ENCODE measurements at regions not wholly inside any gene's neighbourhood (a gene's known extent, or its start where the extent isn't known, plus 50 kb on each side); places are given as distances from the start of the nearest gene placed in this dataset.

DNA sequence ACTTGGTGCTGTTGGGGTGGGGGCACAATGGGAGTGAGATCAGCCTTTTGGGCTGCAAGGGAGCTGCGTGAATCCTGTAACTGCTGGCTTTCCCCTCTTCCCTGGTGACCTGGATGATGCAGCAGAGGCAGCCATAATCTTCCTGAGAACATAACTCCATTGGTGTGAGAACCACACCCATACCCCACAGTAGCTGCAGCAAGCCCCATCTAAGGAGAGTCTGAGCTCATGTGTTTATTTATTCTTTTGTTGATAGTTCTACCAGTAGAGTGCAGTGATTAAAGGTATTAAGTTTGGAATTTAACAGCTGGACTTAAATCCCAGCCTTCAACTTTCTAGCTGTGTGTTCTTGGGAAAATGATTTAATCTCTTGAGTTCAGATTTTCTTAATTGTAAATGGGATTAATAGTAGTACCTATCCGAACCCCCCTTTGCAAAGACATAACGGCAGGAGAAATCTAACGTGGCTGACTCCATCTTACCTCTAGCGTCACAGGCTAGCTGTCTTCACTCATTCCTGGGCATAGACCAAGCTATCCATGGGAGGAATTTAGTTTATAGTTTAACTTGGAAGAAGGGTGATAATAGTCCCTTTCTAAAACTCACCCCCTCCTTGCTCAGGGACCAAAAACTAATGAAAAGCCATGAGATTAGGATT lies 385.0 kb upstream of the DDI1 start:
- DNase-seq (ENCODE audit: low read depth), result no peak
- H3K4me3 ChIP-seq (ENCODE audit: low read depth, low read length), result no peak overlapping the region
- TF ChIP-seq, protein P1, sequence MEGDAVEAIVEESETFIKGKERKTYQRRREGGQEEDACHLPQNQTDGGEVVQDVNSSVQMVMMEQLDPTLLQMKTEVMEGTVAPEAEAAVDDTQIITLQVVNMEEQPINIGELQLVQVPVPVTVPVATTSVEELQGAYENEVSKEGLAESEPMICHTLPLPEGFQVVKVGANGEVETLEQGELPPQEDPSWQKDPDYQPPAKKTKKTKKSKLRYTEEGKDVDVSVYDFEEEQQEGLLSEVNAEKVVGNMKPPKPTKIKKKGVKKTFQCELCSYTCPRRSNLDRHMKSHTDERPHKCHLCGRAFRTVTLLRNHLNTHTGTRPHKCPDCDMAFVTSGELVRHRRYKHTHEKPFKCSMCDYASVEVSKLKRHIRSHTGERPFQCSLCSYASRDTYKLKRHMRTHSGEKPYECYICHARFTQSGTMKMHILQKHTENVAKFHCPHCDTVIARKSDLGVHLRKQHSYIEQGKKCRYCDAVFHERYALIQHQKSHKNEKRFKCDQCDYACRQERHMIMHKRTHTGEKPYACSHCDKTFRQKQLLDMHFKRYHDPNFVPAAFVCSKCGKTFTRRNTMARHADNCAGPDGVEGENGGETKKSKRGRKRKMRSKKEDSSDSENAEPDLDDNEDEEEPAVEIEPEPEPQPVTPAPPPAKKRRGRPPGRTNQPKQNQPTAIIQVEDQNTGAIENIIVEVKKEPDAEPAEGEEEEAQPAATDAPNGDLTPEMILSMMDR (conservative IDR thresholded peaks at IDR 0.05; ENCODE audit: low read depth, low read length), result no peak

DNA sequence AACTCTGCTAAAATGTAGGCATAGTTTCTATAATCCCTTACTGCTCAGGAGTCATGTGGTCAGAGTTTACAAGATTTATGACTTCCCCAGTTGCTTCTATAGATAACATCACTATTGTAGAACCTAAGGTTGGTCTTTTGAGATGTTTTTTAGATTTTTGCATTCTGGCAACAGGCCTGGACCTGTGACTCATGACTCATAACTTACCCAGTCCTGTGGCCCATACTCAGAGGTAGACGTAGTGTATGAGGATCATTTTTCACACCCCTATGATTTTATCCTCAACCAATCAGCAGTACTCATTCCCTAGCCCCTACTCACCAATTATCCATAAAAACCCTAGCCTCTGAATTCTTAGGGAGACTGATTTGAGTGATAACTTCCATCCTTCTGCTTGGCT lies 384.4 kb upstream of the DDI1 start:
- no peak for DNase-seq (ENCODE audit: low read depth)

DNA sequence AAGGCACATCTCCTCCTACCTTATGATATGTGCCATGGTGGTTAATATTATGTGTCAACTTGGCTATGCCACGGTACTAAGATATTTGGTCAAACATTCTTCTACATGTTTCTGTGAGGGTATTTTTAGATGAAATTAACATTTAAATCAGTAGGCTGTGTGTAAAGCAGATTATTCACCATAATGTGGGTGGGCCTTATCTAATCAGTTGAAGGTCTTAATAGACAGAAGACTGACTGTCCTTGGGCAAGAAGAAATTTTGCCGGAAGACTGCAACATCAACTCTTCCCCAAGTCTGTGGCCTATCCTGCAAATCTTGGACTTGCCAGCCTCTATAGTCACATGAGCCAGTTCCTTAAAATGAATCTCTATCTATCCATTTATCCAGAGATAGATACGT lies 380.1 kb upstream of the DDI1 start:
- H3K4me3 ChIP-seq (ENCODE audit: low read depth, low read length), result no peak overlapping the region
- no peak for DNase-seq (ENCODE audit: low read depth)
- TF ChIP-seq, protein P1 (conservative IDR thresholded peaks at IDR 0.05; ENCODE audit: low read depth, low read length), result no peak

More for the DNA sequence above, 384.4 kb upstream of the DDI1 start:
- no peak overlapping the region for H3K4me3 ChIP-seq (ENCODE audit: low read depth, low read length)
- TF ChIP-seq, protein P1 (conservative IDR thresholded peaks at IDR 0.05; ENCODE audit: low read depth, low read length), result no peak

DNA sequence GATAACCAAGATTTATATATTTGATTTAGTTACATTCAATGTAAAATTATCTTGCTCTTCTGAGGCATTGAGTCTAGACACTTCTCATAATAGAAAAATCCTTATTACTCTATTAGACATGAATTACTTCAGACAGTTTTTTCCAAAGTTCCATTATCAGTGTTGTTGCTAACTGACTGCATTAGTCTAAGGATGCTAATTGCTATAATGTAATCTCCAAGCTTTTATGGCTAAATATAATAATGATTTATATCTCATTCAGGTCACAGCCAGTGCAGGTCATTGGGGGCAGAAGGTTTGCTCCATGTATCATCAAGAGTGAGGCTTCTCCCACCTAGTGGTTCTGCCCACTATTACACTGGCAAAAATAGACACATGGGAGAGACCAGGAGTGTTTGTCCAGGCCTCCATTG lies 377.2 kb upstream of the DDI1 start:
- TF ChIP-seq, protein P1 (conservative IDR thresholded peaks at IDR 0.05; ENCODE audit: low read depth, low read length), result peak; percentile 74
- H3K4me3 ChIP-seq (ENCODE audit: low read depth, low read length), result no peak overlapping the region
- DNase-seq (ENCODE audit: low read depth), result no peak

DNA sequence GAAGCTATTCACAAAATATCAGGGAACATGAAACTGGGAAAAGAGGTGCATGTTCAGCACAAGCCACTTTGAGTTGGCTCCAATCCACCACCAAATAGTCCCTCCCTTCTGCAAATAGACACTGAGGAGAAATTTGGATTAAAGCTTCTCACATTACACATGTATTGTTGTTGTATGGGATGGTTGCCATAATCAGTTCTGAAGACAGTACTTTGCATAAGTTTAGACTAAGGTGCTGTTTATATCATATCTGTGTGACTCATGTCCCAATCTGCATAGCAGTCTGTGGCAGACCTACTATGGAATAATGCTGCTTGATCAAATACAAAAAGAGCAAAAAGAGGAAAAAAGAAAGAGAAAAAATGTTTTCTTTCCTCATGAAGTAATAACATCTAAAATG lies 376.7 kb upstream of the DDI1 start:
- TF ChIP-seq, protein P1 (conservative IDR thresholded peaks at IDR 0.05; ENCODE audit: low read depth, low read length), result no peak
- DNase-seq (ENCODE audit: low read depth), result no peak

DNA sequence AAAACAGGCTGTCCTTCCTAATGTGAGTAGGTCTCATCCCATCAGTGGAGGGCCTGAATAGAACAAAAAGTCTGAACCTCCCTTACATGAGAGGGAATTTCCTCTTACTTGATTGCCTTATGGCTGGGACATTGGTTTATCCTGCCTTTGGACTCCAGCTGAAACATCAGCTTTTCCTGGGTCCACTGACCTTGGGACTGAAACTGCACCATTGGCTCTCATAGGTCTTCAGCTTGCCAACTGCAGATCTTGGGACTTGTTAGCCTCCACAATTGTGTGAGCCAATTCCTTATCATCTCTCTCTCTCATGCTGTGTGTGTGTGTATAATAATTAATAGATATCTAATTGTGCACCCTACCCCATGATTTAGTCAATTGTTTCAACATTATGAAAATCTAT lies 375.3 kb upstream of the DDI1 start:
- no peak overlapping the region for H3K4me3 ChIP-seq (ENCODE audit: low read depth, low read length)
- TF ChIP-seq, protein P1 (conservative IDR thresholded peaks at IDR 0.05; ENCODE audit: low read depth, low read length), result no peak
- no peak for DNase-seq (ENCODE audit: low read depth)

More for the DNA sequence above, 376.7 kb upstream of the DDI1 start:
- H3K4me3 ChIP-seq (ENCODE audit: low read depth, low read length), result no peak overlapping the region

DNA sequence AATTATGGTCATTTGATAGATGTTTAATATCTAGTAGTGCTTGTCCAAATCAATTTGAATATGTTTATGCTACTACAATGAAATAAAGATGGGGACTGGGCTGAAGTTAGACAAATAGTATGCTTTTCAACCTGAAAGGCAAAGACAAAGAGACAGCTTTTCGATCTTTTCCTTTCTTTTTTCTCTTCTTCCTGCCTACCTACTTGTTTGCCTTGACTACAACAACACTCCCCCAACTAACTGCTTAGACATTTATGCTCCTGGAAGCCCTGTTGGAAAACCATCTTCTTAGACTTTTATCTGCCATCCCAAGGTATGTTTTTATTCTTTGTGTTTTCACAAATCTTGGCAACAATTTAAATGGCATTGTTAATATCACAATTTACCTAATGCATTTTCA lies 374.4 kb upstream of the DDI1 start:
- TF ChIP-seq, protein P1 (conservative IDR thresholded peaks at IDR 0.05; ENCODE audit: low read depth, low read length), result no peak
- DNase-seq (ENCODE audit: low read depth), result no peak
- no peak overlapping the region for H3K4me3 ChIP-seq (ENCODE audit: low read depth, low read length)

Data from epithelial cell of proximal tubule (primary cell).